SK-N-MC (cell line): ENCODE measurements at regions not wholly inside any gene's neighbourhood (a gene's known extent, or its start where the extent isn't known, plus 50 kb on each side); places are given as distances from the start of the nearest gene placed in this dataset.

ENCODE experiments used
- EZH2 ChIP-seq: fragments of 200-600 bp; sonication (generic); IDR thresholded peaks from one replicate; pipeline ENCODE4 v1.6.1; 2017; ENCODE audit warnings: antibody characterized with exemption
- POLR2AphosphoS5 ChIP-seq: IDR thresholded peaks from 2 replicates; pipeline ENCODE4 v1.6.1; 2012; ENCODE audit warnings: mild to moderate bottlenecking, low read depth, low read length, borderline replicate concordance

- TF ChIP-seq EZH2 (no peak), POLR2AphosphoS5 (no peak)
These were observed 66.8 kb upstream of the KRAS start for GRCh38 chr12:25317553-25317952.
